NCI-H345 treated with DMSO at 0.1 percent for 48 hours (cell line): ENCODE measurements at regions not wholly inside any gene's neighbourhood (a gene's known extent, or its start where the extent isn't known, plus 50 kb on each side); places are given as distances from the start of the nearest gene placed in this dataset.
"Not testable (repeated sequence)": the region's sequence is repeated elsewhere in the genome, so short reads cannot be mapped to it uniquely, and the experiment has no call there.

Experiments
- DNase-seq: peaks from one replicate; lab custom pipeline; 2025; ENCODE audit not compliant: unreplicated experiment; lab: John Stamatoyannopoulos, UW

DNA sequence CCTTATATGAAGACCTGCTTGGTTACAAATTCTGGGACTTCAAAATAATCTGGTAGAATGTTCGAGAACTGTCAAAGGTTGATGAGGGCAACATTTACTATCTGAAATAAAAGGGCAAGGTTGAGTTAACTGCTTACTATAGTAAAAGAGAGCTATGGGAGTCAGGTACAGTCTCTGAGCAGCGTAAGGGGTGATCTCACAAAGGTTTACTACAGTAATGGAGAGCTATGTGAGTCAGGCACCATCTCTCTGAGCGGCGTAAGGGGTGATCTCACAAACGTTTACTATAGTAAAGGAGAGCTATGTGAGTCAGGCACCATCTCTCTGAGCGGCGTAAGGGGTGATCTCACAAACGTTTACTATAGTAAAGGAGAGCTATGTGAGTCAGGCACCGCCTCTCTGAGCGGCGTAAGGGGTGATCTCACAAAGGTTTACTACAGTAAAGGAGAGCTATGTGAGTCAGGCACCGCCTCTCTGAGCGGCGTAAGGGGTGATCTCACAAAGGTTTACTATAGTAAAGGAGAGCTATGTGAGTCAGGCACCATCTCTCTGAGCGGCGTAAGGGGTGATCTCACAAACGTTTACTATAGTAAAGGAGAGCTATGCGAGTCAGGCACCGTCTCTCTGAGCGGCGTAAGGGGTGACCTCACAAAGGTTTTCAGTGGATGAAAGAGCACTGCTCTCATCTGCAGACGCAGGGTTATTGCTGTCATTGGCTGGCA, 439.6 kb upstream of the B3GAT1 start:
- DNase-seq = not testable (repeated sequence)

DNA sequence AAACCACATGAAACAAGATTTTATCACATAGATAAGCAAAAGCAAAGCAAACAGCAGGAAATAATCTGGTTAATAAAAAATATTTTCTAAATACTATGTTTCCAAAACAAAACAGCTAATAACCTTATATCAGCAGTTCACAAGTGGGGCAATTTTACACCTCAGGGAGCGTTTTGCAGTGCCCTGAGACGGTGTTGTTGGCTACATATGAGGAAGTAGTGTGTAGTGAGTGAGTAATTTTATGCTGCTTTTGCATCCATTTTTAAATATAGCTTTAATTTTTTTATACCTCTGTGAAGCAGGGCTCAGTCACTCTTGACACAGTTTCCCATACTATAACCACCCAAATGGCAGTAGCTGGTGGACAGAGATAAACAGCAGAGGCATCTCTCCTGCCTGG, 438.5 kb upstream of the B3GAT1 start:
- DNase-seq = no peak

GRCh38 chr11:134849833-134850232, 437.8 kb upstream of the B3GAT1 start:
- DNase-seq = no peak

DNA sequence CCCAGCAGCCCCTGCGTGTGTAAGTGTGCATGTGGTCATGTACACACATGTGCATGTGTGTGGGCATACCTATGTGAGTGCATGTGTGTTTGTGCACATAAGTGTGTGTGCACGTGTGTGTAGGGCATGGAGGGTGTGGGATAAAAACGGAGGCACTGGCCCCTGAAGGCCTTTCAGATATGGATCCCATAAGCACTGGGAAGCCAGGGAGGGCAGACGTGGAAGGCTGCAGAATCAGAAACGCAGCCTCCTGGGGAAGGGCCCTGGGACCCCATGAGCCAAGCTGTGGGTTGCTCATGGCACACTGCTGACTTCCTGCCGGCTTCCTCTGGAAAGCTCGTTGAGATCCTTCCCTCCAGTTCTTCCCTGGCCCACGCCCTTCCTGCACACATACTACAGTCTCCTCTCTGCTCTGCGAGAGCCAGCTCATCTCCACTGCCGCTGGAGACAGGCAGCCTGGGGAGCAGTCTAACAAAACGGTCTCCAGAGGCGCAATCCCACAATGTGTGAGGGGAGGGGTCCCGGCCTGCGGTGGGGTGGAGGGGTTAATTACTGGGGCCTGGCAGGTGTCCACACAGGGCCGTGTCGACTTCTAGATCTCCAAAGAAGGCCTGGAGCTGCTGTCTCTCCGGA, 435.2 kb upstream of the B3GAT1 start:
- DNase-seq = no peak

GRCh38 chr11:134846328-134847082, 434.5 kb upstream of the B3GAT1 start:
- no peak for DNase-seq

GRCh38 chr11:134845474-134846327, 433.7 kb upstream of the B3GAT1 start:
- no peak for DNase-seq

DNA sequence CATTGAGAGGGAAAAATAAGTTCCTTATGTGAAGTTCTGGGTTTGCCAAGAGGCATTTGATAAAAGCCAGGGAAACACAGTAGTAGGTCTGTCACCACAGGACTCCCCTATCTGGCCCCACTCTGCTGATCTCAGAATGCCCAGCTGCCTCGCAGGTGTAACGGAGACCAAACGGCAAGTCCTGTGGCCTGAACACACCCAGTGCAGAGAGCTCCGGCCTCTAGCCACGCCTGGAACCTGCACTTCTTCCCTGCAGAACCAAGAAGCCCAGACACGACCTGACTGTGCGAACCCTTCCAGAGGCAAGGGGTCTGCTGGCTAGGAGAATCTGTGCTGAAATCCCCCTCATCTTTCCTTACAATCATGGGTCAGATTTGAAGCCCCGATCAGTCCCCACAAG, 432.8 kb upstream of the B3GAT1 start:
- no peak for DNase-seq

DNA sequence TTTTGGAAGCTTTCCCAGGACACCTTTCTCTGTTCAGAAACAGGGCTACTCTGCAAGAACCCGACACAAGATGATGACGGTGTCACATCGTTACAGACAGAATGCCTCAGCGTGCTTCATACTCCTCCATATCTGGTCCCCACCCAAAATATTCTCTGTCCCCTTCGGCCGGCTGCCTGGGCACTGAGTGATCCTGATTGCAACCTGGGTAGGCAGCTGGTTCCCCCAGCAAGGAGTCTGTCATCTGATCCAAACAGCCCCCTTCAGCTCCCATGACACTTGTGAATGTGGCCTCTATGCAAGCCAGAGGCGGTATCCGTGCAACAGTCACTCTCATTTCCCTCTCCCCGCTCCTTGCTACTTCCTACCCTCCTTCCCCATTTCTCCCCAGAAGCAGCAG, 431.7 kb upstream of the B3GAT1 start:
- DNase-seq = no peak

DNA sequence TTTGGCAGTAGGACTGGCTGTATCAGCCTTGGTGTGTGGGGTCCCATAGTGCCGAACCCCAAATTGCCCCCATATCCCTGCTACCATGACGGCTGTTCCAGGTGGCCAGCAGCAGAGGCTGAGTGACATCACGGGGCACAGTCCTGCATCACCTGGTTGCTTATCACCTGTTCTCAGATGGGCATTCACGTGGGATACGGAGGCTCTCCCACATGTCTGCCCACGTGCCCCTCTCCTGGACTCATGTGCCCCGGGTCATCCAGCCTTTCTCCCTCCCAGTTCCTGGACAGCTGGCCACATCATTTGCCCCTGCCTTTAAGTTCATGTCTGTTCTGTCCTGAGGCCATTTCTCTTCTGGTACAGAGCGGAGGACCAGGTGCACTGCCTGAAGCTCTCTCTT, 431.0 kb upstream of the B3GAT1 start:
- no peak for DNase-seq

DNA sequence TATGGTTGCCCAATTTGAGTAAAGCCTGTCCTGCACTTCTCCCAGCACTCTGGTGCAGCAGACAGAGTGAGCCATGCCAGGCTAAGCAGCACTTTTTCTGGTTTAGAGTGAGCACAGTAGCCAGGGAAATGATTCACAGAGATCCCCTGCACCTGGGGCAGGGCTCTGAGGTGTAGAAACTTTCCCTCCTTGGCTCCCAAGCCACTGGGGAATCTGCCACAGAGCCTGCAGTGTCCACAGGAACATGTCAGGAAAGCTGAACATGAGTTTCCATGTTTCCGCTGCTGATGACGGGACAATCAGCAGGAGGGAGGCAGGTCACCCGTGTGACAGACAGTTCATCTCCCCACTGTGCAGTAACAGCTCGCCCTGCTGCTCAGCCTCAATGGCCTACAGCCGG, 429.9 kb upstream of the B3GAT1 start:
- no peak for DNase-seq

DNA sequence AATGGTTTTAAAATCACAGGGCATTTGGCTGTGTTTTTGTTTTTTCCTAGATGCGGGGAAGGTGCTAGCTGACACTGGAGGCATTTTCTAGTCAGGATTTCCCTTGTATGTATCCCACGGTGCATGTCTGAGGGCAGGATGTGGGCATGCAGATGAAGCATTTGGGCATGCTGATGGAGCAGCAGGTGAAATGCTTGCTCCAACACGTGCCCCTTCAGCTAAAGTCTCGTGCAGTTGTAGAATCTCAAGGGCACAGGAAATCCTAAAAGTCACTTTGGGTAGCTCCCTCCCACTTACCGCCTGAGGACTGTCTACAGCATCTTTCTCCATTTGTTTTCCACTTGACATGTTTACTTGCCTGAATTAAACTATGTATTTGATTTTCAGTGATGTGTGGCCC, 429.4 kb upstream of the B3GAT1 start:
- peak; percentile 27 for DNase-seq

DNA sequence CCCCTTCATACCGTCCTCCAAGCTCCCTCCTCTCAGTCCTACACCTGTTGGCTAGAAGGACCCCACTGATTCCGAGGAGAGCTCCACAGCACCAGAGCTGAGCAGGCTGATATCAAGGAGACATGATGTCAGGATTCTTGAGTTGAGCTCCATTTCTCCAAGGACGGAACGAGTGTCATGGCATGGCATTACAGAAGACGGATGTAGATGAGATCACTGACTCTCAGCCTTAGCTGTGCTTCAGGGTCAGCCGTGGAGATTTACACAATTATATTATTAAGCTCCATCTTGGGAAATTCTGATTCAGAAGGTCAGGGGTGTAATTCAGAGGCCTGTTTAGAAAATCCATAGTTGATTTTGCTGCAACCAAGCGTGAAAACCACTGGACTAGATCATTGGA, 428.9 kb upstream of the B3GAT1 start:
- DNase-seq = no peak

DNA sequence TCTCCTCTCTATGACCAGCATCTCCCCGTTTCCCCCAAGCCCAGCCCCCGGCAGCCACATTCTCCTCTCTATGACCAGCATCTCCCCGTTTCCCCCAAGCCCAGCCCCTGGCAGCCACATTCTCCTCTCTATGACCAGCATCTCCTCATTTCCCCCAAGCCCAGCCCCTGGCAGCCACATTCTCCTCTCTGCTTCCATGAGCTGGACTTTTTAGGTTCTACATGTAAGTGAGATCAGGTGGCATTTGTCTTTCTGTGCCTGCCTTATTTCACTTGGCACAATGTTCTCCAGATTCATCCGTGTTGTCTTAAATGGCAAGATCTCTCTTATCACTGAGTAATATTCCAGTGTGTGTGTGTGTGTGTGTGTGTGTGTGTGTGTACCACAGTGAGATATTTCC, 428.1 kb upstream of the B3GAT1 start:
- not testable (repeated sequence) for DNase-seq

- no peak for DNase-seq
These were observed 426.7 kb upstream of the B3GAT1 start for GRCh38 chr11:134838708-134839107.

- no peak for DNase-seq
These were observed 425.8 kb upstream of the B3GAT1 start for GRCh38 chr11:134837887-134838232.

- DNase-seq = no peak
These were observed 425.3 kb upstream of the B3GAT1 start for GRCh38 chr11:134837166-134837886.

GRCh38 chr11:134836561-134836960, 424.5 kb upstream of the B3GAT1 start:
- DNase-seq = no peak

GRCh38 chr11:134835561-134835960, 423.5 kb upstream of the B3GAT1 start:
- DNase-seq = no peak

- no peak for DNase-seq
These were observed 418.3 kb upstream of the B3GAT1 start for GRCh38 chr11:134830312-134830711.

DNA sequence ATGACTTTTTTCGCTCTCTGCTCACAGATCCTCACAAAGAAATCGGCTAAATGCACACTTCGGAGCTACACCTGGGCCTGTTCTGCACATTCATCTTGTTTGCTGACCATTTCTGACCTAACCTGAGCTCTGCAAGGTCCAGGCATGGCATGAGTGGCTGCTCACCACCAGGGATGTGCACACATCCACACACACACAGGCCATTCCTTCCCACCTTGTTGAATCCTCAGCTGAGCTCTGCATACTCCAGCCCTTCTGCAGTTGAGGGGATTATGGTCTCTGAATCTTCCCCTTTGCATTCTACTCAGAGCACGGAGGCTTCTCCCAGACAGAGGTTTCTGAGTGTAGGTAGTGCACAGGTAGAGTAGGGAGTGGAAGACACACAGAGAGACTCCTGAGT, 411.9 kb upstream of the B3GAT1 start:
- no peak for DNase-seq

GRCh38 chr11:134822897-134823296, 410.9 kb upstream of the B3GAT1 start:
- no peak for DNase-seq
